ENCODE measurements at regions not wholly inside any gene's neighbourhood (a gene's known extent, or its start where the extent isn't known, plus 50 kb on each side); places are given as distances from the start of the nearest gene placed in this dataset.

DNA sequence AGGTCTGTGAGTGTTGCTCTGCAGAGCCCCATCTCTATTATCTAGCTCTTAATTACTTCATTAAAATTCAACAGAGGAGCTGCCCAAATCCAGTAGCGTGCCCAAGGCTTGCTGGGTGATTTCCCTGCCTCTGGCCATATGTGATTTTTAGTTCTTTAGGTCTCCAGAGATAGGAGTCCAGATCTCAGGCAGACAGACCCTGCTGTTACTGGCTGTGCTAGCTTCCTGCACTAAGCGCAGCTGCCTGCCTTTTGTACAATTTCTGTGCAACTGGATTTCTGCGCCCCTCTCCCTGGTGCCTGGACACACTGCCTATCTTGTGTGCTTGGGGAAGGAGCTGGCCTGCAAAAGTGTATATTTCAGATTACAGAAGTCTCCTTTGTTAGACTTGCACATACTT, 136.5 kb downstream of the TDRD15 start:
- Histone ChIP-seq H3K4me3 (replicated peaks in 1 of 2; ENCODE audit: low read depth in 1 of 2, low read length in 2 of 2) (no peak overlapping the region), H3K27me3 (ENCODE audit: insufficient read depth, low read length) (no peaks in the 10 kb centered on the region), H3K79me2 (ENCODE audit: insufficient read depth, low read length) (no peaks in the 10 kb centered on the region), H3K9me3 (ENCODE audit: control insufficient read depth in 1 of 2, insufficient read depth in 1 of 2, low read depth in 1 of 2, low read length in 2 of 2) (no peaks in the 10 kb centered on the region), H2AFZ (ENCODE audit: low read depth, low read length, poor library complexity, severe bottlenecking) (no peak overlapping the region), H3K9ac (ENCODE audit: low read length) (no peak overlapping the region), H3K36me3 (ENCODE audit: control insufficient read depth in 1 of 2, insufficient read depth in 2 of 2, low read length in 2 of 2) (no peaks in the 10 kb centered on the region), H3K4me1 (ENCODE audit: control insufficient read depth in 1 of 2, insufficient read depth in 2 of 2, low read length in 2 of 2) (no peaks in the 10 kb centered on the region), H4K20me1 (ENCODE audit: insufficient read depth) (no peaks in the 10 kb centered on the region), H3K9me2 (ENCODE audit: insufficient read depth) (no peaks in the 10 kb centered on the region), H3K27ac (ENCODE audit: low read depth, low read length) (no peak overlapping the region), H3K4me2 (ENCODE audit: low read length) (no peak overlapping the region)
- DNase-seq (ENCODE audit: low read depth, low spot score) (no peak), ATAC-seq (no peak)
- ChIA-PET CTCF (no interaction called here), RAD21 (ENCODE audit: low non-redundant PET in 1 of 2, low total read pairs in 2 of 2, uncharacterized antibody in 2 of 2, unreplicated experiment in 2 of 2) (no interaction called here), POLR2A (no interaction called here)
- BruUV-seq (replicated peaks) = no TSS peak
- intact Hi-C loops (cut with micrococcal nuclease) = no loop called here
- TF ChIP-seq YY1 (IDR thresholded peaks at IDR 0.05; ENCODE audit: extremely low read depth, insufficient replicate concordance, low read depth, low read length) (no peak), ATF3 (IDR thresholded peaks at IDR 0.05) (no peak), SIN3A (IDR thresholded peaks at IDR 0.05; ENCODE audit: low read depth) (no peak), JUND (IDR thresholded peaks at IDR 0.05) (no peak), FOSL1 (IDR thresholded peaks at IDR 0.05; ENCODE audit: low read depth) (no peak), CBX3 (IDR thresholded peaks at IDR 0.05; ENCODE audit: low read depth) (no peak), ZNF274 (IDR thresholded peaks at IDR 0.05; ENCODE audit: low read depth, low read length) (no peak), POLR2A (IDR thresholded peaks at IDR 0.05; ENCODE audit: borderline replicate concordance, extremely low read depth, insufficient read depth, insufficient read length) (no peak), EZH2 (IDR thresholded peaks at IDR 0.05) (no peak), EGR1 (IDR thresholded peaks at IDR 0.05; ENCODE audit: low read depth) (no peak), CEBPB (IDR thresholded peaks at IDR 0.05; ENCODE audit: low read depth) (no peak), REST (IDR thresholded peaks at IDR 0.05; ENCODE audit: low read depth) (no peak), SRF (IDR thresholded peaks at IDR 0.05; ENCODE audit: low read depth) (no peak)
